Endothelial cell (in vitro differentiated cells): ENCODE measurements at regions not wholly inside any gene's neighbourhood (a gene's known extent, or its start where the extent isn't known, plus 50 kb on each side); places are given as distances from the start of the nearest gene placed in this dataset.
"Not testable (repeated sequence)": the region's sequence is repeated elsewhere in the genome, so short reads cannot be mapped to it uniquely, and the experiment has no call there.

ENCODE experiments used
- DNase-seq: peaks from one replicate; pipeline ENCODE4 v3.0.0; 2021; ENCODE audit warnings: low spot score
- H3K27ac Mint-ChIP-seq: one replicate; pipeline ENCODE4 v1.8.0; 2021; ENCODE audit warnings: mixed read lengths, inconsistent platforms; ENCODE audit not compliant: unreplicated experiment
- H3K27me3 Mint-ChIP-seq: one replicate; pipeline ENCODE4 v1.8.0; 2021; ENCODE audit warnings: mild to moderate bottlenecking, moderate library complexity, mixed read lengths, inconsistent platforms; ENCODE audit not compliant: unreplicated experiment
- H3K36me3 Mint-ChIP-seq: one replicate; pipeline ENCODE4 v1.8.0; 2021; ENCODE audit warnings: mild to moderate bottlenecking, low read depth, mixed read lengths, inconsistent platforms; ENCODE audit not compliant: unreplicated experiment
- H3K4me1 Mint-ChIP-seq: one replicate; pipeline ENCODE4 v1.8.0; 2021; ENCODE audit warnings: mild to moderate bottlenecking, mixed read lengths, inconsistent platforms; ENCODE audit not compliant: unreplicated experiment
- H3K4me3 Mint-ChIP-seq: one replicate; pipeline ENCODE4 v1.8.0; 2021; ENCODE audit warnings: mild to moderate bottlenecking, mixed read lengths, inconsistent platforms; ENCODE audit not compliant: unreplicated experiment
- H3K9me3 Mint-ChIP-seq: one replicate; pipeline ENCODE4 v1.8.0; 2021; ENCODE audit warnings: mixed read lengths, inconsistent platforms; ENCODE audit not compliant: unreplicated experiment
- CTCF ChIP-seq: fragments of 200-600 bp; sonication (generic); IDR thresholded peaks from one replicate; pipeline ENCODE4 v1.5.0; 2021; ENCODE audit warnings: antibody characterized with exemption; ENCODE audit not compliant: unreplicated experiment

- Mint-ChIP-seq H3K9me3 (peaks cover 39% of the 10 kb centered on the region), H3K4me3 (no peak overlapping the region), H3K4me1 (no peaks in the 10 kb centered on the region), H3K36me3 (no peaks in the 10 kb centered on the region), H3K27me3 (no peaks in the 10 kb centered on the region), H3K27ac (no peak overlapping the region)
- no peak for TF ChIP-seq CTCF
- no peak for DNase-seq
Measured at GRCh38 chr16:7233975-7234374, 98.7 kb upstream of the RBFOX1 start.

GRCh38 chr16:7231762-7232161, 100.9 kb upstream of the RBFOX1 start:
- no peak for DNase-seq
- no peaks in the 10 kb centered on the region for H3K4me1 Mint-ChIP-seq
- H3K36me3 Mint-ChIP-seq: peaks cover 6% of the 10 kb centered on the region
- no peak for TF ChIP-seq CTCF
- H3K9me3 Mint-ChIP-seq: peaks cover 34% of the 10 kb centered on the region
- H3K27ac Mint-ChIP-seq: no peak overlapping the region
- no peak overlapping the region for H3K4me3 Mint-ChIP-seq
- H3K27me3 Mint-ChIP-seq: no peaks in the 10 kb centered on the region

GRCh38 chr16:7229433-7230218, 103.0 kb upstream of the RBFOX1 start:
- not testable (repeated sequence) for H3K36me3 Mint-ChIP-seq, H3K4me3 Mint-ChIP-seq, H3K27ac Mint-ChIP-seq, DNase-seq, H3K27me3 Mint-ChIP-seq, H3K4me1 Mint-ChIP-seq
- peaks cover 39% of the 10 kb centered on the region for H3K9me3 Mint-ChIP-seq

- no peak overlapping the region for H3K4me3 Mint-ChIP-seq
Measured at GRCh38 chr16:7227229-7227721, 105.4 kb upstream of the RBFOX1 start.

GRCh38 chr16:7221157-7221556, 111.5 kb upstream of the RBFOX1 start:
- H3K9me3 Mint-ChIP-seq: peaks cover 49% of the 10 kb centered on the region
- TF ChIP-seq CTCF: no peak
- no peaks in the 10 kb centered on the region for H3K4me1 Mint-ChIP-seq
- H3K36me3 Mint-ChIP-seq: peaks cover 6% of the 10 kb centered on the region
- no peak for DNase-seq
- H3K27me3 Mint-ChIP-seq: peaks cover 2% of the 10 kb centered on the region
- H3K27ac Mint-ChIP-seq: no peak overlapping the region
- H3K4me3 Mint-ChIP-seq: no peak overlapping the region

More at GRCh38 chr16:7227229-7227721, 105.4 kb upstream of the RBFOX1 start:
- Mint-ChIP-seq H3K27me3 (peaks cover 2% of the 10 kb centered on the region), H3K9me3 (peaks cover 38% of the 10 kb centered on the region), H3K36me3 (peaks cover 6% of the 10 kb centered on the region), H3K4me1 (no peaks in the 10 kb centered on the region), H3K27ac (no peak overlapping the region)
- no peak for TF ChIP-seq CTCF
- no peak for DNase-seq
